GM23248 (cell line): ENCODE measurements at regions not wholly inside any gene's neighbourhood (a gene's known extent, or its start where the extent isn't known, plus 50 kb on each side); places are given as distances from the start of the nearest gene placed in this dataset.

Source experiments
- EZH2 ChIP-seq: fragments of 200-600 bp; sonication (generic); IDR thresholded peaks from 2 replicates; pipeline ENCODE4 v1.6.1; 2018; ENCODE audit warnings: antibody characterized with exemption, mild to moderate bottlenecking; ENCODE audit not compliant: insufficient read depth, poor library complexity, severe bottlenecking
- EZH2phosphoT487 ChIP-seq: fragments of 200-600 bp; sonication (generic); IDR thresholded peaks from 2 replicates; pipeline ENCODE4 v1.6.1; 2018; ENCODE audit warnings: antibody characterized with exemption, moderate library complexity, mild to moderate bottlenecking, low read depth; ENCODE audit not compliant: insufficient read depth

DNA sequence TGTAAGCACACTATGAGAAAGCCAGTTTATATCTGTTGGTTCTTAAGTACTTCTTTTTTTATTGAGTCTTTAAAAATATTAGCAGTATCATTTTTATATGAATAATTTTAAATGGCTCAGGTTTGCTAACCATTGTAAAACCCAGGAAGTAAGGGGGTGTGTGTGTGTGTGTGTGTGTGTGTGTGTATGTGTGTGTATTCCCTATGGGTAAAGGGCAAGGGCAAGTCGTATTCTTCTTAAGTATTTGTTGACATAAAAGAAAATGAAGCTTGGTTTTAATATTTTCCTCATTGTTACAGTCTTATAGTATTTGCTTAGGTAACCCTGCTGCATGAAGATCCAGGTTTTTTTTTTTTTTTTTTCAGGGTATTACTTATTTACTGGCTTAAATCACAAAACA, 495.0 kb upstream of the B3GALT2 start:
- TF ChIP-seq EZH2 (no peak), EZH2phosphoT487 (no peak)
